ENCODE measurements at regions not wholly inside any gene's neighbourhood (a gene's known extent, or its start where the extent isn't known, plus 50 kb on each side); places are given as distances from the start of the nearest gene placed in this dataset.

DNA sequence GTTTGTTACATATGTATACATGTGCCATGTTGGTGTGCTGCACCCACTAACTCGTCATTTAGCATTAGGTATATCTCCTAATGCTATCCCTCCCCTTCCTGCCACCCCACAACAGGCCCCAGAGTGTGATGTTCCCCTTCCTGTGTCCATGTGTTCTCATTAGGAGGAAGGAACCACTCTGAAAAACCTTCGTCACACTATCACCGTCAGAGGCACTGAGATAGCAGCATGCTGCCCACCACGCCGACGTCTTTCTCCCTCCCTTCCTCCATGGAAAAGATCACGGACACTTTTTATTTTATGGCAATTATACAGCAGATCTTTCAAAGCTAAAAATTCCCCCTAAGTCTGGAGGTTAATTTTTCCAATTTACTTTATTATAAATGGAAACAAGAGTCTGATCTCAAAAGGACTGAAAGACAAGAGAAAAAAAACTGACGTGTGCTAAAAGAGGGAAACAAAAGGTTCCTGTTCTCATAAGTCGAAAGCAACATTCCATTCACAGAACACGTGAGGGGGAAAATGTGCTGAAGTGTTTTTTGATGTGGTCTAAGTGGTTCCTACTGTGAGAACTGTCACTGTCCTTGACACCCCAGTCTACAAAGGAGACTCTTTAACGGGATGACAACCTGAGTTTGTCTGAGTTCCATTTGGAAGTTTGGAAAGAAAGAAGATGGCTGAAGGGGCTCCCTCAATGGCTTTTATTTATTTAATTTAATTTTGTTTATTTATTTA is 339.7 kb upstream of the IRX2 start:
- TF ChIP-seq, protein P1, sequence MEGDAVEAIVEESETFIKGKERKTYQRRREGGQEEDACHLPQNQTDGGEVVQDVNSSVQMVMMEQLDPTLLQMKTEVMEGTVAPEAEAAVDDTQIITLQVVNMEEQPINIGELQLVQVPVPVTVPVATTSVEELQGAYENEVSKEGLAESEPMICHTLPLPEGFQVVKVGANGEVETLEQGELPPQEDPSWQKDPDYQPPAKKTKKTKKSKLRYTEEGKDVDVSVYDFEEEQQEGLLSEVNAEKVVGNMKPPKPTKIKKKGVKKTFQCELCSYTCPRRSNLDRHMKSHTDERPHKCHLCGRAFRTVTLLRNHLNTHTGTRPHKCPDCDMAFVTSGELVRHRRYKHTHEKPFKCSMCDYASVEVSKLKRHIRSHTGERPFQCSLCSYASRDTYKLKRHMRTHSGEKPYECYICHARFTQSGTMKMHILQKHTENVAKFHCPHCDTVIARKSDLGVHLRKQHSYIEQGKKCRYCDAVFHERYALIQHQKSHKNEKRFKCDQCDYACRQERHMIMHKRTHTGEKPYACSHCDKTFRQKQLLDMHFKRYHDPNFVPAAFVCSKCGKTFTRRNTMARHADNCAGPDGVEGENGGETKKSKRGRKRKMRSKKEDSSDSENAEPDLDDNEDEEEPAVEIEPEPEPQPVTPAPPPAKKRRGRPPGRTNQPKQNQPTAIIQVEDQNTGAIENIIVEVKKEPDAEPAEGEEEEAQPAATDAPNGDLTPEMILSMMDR (IDR thresholded peaks at IDR 0.05; ENCODE audit: borderline replicate concordance, extremely low read depth, low read length, poor library complexity, severe bottlenecking), result no peak
- TF ChIP-seq EZH2 (IDR thresholded peaks at IDR 0.05; ENCODE audit: borderline replicate concordance, low read depth, low read length, severe bottlenecking), result no peak

Measured in DND-41 (cell line).